ENCODE measurements at regions not wholly inside any gene's neighbourhood (a gene's known extent, or its start where the extent isn't known, plus 50 kb on each side); places are given as distances from the start of the nearest gene placed in this dataset.

GRCh38 chr10:30793093-30793492, 163.5 kb upstream of the LYZL2 start:
- no peak for TF ChIP-seq CTCF (IDR thresholded peaks at IDR 0.05; ENCODE audit: low read depth, low read length)

GRCh38 chr10:30792025-30792424, 162.5 kb upstream of the LYZL2 start:
- no peak overlapping the region for H3K4me3 ChIP-seq (ENCODE audit: low read depth, low read length)
- TF ChIP-seq CTCF (IDR thresholded peaks at IDR 0.05; ENCODE audit: low read depth, low read length) = no peak

More at GRCh38 chr10:30793093-30793492, 163.5 kb upstream of the LYZL2 start:
- no peak overlapping the region for H3K4me3 ChIP-seq (ENCODE audit: low read depth, low read length)

DNA sequence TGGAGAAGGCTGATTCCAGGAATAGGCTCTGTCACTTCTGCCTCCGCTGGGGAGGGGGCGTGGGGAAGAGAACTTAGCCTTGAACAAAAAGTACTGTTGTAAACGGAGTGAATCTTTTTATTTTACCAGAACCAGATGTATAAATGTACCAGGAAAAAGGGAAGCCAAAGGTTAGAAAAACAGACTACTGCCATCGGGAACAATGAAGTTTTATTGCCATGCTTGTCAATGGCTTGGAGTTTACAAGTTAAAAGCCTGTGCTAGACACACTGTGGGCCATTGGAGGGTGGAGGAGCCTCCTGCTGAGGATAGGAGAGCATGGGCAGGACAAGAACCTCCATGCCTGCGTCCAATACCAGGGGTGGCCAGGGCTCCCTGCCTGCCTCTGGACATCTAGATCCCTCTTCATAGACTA, 161.7 kb upstream of the LYZL2 start:
- TF ChIP-seq CTCF (IDR thresholded peaks at IDR 0.05; ENCODE audit: low read depth, low read length) = no peak
- no peak overlapping the region for H3K4me3 ChIP-seq (ENCODE audit: low read depth, low read length)

DNA sequence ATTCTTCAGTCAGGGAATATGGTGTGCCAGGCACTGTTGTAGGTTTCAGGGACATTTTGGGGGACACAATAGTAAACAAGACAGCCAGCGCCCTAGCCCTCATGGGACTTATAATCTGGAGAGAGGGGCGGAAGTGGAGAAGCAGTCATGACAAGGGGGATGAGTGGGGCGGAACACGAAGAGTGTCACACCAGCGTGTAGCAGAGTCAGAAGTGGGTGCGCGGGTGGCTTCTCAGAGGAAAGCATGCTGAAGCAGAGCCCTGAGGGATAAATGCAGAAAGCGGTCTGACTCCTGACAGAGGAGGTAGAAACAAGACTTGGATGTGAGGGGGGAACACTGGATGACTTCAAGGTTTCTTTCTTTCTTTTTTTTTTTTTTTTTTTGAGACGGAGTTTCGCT, 160.3 kb upstream of the LYZL2 start:
- no peak overlapping the region for H3K4me3 ChIP-seq (ENCODE audit: low read depth, low read length)
- TF ChIP-seq CTCF (IDR thresholded peaks at IDR 0.05; ENCODE audit: low read depth, low read length) = no peak

DNA sequence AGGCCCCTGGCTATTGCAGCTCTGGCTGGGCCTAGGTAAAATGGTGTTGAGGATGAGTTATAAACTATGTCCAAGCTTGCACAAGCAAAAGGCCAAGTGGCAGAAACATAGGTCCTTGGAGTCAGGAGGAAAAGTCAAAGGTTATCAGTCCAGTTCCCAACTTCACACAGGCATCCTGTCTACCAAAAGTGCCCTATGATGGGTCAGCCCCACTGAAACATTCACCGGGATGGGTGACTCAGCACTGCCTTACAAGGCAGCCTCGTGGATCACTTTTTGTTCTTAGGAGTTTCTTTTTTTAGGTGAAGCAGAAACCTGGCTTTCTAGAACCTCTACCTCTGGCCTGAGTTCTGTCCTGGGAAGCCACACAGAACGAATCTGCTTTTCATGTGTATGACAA, 158.8 kb upstream of the LYZL2 start:
- no peak for TF ChIP-seq CTCF (IDR thresholded peaks at IDR 0.05; ENCODE audit: low read depth, low read length)
- no peak overlapping the region for H3K4me3 ChIP-seq (ENCODE audit: low read depth, low read length)

GRCh38 chr10:30786906-30787305, 157.4 kb upstream of the LYZL2 start:
- H3K4me3 ChIP-seq (ENCODE audit: low read depth, low read length) = no peak overlapping the region
- TF ChIP-seq CTCF (IDR thresholded peaks at IDR 0.05; ENCODE audit: low read depth, low read length) = no peak

GRCh38 chr10:30786131-30786530, 156.6 kb upstream of the LYZL2 start:
- H3K4me3 ChIP-seq (ENCODE audit: low read depth, low read length) = no peak overlapping the region
- TF ChIP-seq CTCF (IDR thresholded peaks at IDR 0.05; ENCODE audit: low read depth, low read length) = no peak

All from WI38 (cell line).